Loucy (cell line): ENCODE measurements at regions not wholly inside any gene's neighbourhood (a gene's known extent, or its start where the extent isn't known, plus 50 kb on each side); places are given as distances from the start of the nearest gene placed in this dataset.

Experiments
- H2AFZ ChIP-seq: fragments of 200-600 bp; sonication (generic); 2 replicates; pipeline ENCODE4 v1.6.0; 2016; ENCODE audit warnings: antibody characterized with exemption, mild to moderate bottlenecking, low read length, moderate library complexity
- H3F3A ChIP-seq: fragments of 200-600 bp; 2 replicates; pipeline ENCODE4 v1.6.0; 2016; ENCODE audit warnings: antibody characterized with exemption, low read depth, mild to moderate bottlenecking
- H3K27me3 ChIP-seq: fragments of 200-600 bp; sonication (generic); 2 replicates; pipeline ENCODE4 v1.6.1; 2014; ENCODE audit warnings: low read length, mild to moderate bottlenecking; ENCODE audit not compliant: insufficient read depth, poor library complexity, severe bottlenecking
- H3K36me3 ChIP-seq: fragments of 200-600 bp; sonication (generic); 2 replicates; pipeline ENCODE4 v1.6.1; 2016; ENCODE audit warnings: low read length; ENCODE audit not compliant: insufficient read depth
- H3K4me1 ChIP-seq: fragments of 200-600 bp; sonication (generic); 2 replicates; pipeline ENCODE4 v1.5.1; 2014; ENCODE audit warnings: low read length, mild to moderate bottlenecking; ENCODE audit not compliant: insufficient read depth, poor library complexity, severe bottlenecking
- H3K4me2 ChIP-seq: fragments of 200-600 bp; sonication (generic); 2 replicates; pipeline ENCODE4 v1.6.0; 2014; ENCODE audit warnings: antibody characterized with exemption, low read length, low read depth, mild to moderate bottlenecking; ENCODE audit not compliant: poor library complexity, severe bottlenecking
- H3K4me3 ChIP-seq: fragments of 200-600 bp; sonication (generic); 2 replicates; pipeline ENCODE4 v1.5.1; 2014; ENCODE audit warnings: low read length, mild to moderate bottlenecking, mixed read lengths; ENCODE audit not compliant: poor library complexity, severe bottlenecking
- H3K79me2 ChIP-seq: fragments of 200-600 bp; sonication (generic); 2 replicates; pipeline ENCODE4 v1.6.1; 2014; ENCODE audit warnings: low read length; ENCODE audit not compliant: insufficient read depth
- H3K9ac ChIP-seq: fragments of 200-600 bp; sonication (generic); 2 replicates; pipeline ENCODE4 v1.6.0; 2014; ENCODE audit warnings: mild to moderate bottlenecking, low read depth, low read length, moderate library complexity; ENCODE audit not compliant: poor library complexity, severe bottlenecking
- H3K9me2 ChIP-seq: fragments of 200-600 bp; sonication (generic); replicated peaks from 2 replicates; pipeline ENCODE4 v1.6.1; 2016; ENCODE audit warnings: low read depth, low read length, mixed read lengths
- H3K9me3 ChIP-seq: fragments of 200-600 bp; sonication (generic); 2 replicates; pipeline ENCODE4 v1.6.1; 2014; ENCODE audit warnings: mild to moderate bottlenecking, antibody characterized with exemption, low read length, low read depth; ENCODE audit not compliant: insufficient read depth
- H4K20me1 ChIP-seq: fragments of 200-600 bp; sonication (generic); 2 replicates; pipeline ENCODE4 v1.6.0; 2014; ENCODE audit warnings: antibody characterized with exemption, low read length, mild to moderate bottlenecking; ENCODE audit not compliant: insufficient read depth, poor library complexity, severe bottlenecking
- EZH2phosphoT487 ChIP-seq: fragments of 200-600 bp; IDR thresholded peaks from 2 replicates; pipeline ENCODE4 v1.6.1; 2018; ENCODE audit warnings: antibody characterized with exemption, mild to moderate bottlenecking, moderate library complexity, borderline replicate concordance
- TF ChIP-seq, protein P1 (sequence below): fragments of 200-600 bp; sonication (generic); conservative IDR thresholded peaks from 2 replicates; pipeline ENCODE4 v1.5.1; 2014; ENCODE audit warnings: mild to moderate bottlenecking, antibody characterized with exemption, low read length

DNA sequence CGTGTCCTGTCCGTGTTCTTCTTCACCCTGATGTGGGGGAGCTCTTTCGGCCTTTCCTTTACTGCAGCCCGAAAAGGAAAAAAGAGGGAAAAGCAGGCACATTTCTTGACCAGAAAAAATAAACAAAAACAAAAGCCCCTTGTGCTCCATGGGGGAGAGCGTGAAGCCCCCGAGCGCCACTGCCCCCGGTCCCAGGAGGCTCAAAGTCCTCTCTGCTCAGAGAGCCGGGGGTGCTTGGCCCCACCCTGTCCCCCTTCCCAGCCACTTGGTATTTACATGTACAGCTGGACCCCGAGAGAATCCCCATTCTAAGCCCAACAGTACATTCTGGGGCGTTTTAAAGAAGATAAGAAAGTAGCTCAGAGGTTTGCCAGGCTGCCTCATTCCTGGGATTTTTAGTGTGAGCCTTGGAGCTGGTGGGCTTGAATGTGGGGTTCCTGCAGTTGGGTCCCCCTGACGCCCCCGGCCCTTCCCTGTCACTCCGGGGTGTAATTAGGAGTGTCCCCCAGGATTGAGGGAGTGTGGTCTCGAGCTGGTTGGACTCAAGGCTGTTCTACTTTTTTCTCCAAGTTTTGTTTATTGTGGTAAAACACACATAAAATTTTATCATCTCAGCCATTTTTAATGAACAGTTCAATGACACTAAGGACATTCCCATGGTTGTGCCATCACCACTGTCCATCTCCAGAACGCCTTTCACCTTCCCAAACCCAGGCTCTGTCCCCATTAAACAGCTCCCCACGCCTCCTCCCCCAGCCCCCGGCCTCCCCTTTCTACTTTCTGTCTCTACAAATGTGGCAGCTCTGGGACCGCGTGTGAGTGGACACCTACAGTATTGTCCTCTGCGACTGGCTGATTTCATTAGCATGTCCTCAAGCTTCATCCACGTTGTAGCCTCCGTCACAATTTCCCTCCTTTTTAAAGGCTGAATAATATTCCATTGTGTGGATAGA, 55.7 kb upstream of the BHLHE23 start:
- Histone ChIP-seq H3K9ac (no peak overlapping the region), H3K4me3 (no peak overlapping the region), H3K79me2 (no peaks in the 10 kb centered on the region), H3K36me3 (no peaks in the 10 kb centered on the region), H3K4me1 (no peaks in the 10 kb centered on the region), H3K9me3 (no peaks in the 10 kb centered on the region; the same call in 1 of the 2 replicates), H3K4me2 (no peak overlapping the region), H3K27me3 (no peaks in the 10 kb centered on the region), H2AFZ (no peak overlapping the region), H4K20me1 (no peaks in the 10 kb centered on the region), H3K9me2 (no peaks in the 10 kb centered on the region), H3F3A (no peaks in the 10 kb centered on the region)
- TF ChIP-seq, protein P1, sequence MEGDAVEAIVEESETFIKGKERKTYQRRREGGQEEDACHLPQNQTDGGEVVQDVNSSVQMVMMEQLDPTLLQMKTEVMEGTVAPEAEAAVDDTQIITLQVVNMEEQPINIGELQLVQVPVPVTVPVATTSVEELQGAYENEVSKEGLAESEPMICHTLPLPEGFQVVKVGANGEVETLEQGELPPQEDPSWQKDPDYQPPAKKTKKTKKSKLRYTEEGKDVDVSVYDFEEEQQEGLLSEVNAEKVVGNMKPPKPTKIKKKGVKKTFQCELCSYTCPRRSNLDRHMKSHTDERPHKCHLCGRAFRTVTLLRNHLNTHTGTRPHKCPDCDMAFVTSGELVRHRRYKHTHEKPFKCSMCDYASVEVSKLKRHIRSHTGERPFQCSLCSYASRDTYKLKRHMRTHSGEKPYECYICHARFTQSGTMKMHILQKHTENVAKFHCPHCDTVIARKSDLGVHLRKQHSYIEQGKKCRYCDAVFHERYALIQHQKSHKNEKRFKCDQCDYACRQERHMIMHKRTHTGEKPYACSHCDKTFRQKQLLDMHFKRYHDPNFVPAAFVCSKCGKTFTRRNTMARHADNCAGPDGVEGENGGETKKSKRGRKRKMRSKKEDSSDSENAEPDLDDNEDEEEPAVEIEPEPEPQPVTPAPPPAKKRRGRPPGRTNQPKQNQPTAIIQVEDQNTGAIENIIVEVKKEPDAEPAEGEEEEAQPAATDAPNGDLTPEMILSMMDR = no peak
- TF ChIP-seq EZH2phosphoT487 = no peak

- Histone ChIP-seq H3K4me2 (no peak overlapping the region), H3K27me3 (no peaks in the 10 kb centered on the region), H2AFZ (no peak overlapping the region), H3K9me2 (no peaks in the 10 kb centered on the region), H3K9ac (no peak overlapping the region), H3K36me3 (no peaks in the 10 kb centered on the region), H3K79me2 (no peaks in the 10 kb centered on the region), H4K20me1 (no peaks in the 10 kb centered on the region), H3F3A (no peaks in the 10 kb centered on the region), H3K4me3 (no peak overlapping the region), H3K4me1 (no peaks in the 10 kb centered on the region), H3K9me3 (no peaks in the 10 kb centered on the region; the same call in 1 of the 2 replicates)
- no peak for TF ChIP-seq EZH2phosphoT487
- TF ChIP-seq, protein P1 = no peak
Measured at GRCh38 chr20:63061771-63062100, 55.0 kb upstream of the BHLHE23 start.

DNA sequence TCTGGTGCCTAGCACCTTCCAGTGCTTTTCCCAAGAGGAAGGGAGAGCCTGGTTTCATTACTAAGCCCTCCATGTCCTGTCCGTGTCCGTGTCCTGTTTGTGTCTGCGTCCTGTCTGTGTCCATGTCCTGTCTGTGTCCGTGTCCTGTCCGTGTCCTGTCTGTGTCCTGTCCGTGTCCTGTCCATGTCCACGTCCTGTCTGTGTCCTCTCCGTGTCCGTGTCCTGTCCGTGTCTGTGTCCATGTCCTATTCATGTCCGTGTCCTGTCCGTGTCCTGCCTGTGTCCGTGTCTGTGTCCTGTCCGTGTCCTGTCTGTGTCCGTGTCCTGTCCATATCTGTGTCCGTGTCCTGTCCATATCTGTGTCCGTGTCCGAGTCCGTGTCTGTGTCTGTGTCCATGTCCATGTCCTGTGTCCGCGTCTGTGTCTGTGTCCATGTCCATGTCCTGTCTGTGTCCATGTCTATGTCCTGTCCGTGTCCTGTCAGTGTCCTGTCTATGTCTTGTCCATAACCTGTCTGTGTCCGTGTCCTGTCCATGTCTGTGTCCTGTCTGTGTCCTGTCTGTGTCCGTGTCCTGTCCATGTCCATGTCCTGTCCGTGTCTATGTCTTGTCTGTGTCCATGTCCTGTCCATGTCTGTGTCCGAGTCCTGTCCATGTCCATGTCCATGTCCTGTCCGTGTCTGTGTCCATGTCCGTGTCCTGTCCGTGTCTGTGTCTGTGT, 54.4 kb upstream of the BHLHE23 start:
- H3K9ac ChIP-seq = no peak overlapping the region
- H3K27me3 ChIP-seq = no peaks in the 10 kb centered on the region

More for the DNA sequence above, 54.4 kb upstream of the BHLHE23 start:
- H4K20me1 ChIP-seq = no peaks in the 10 kb centered on the region
- no peaks in the 10 kb centered on the region; the same call in 1 of the 2 replicates for H3K9me3 ChIP-seq
- H3K4me3 ChIP-seq = no peak overlapping the region
- no peaks in the 10 kb centered on the region for H3K79me2 ChIP-seq
- H3K4me2 ChIP-seq = no peak overlapping the region
- H3K36me3 ChIP-seq = no peaks in the 10 kb centered on the region
- no peak overlapping the region for H2AFZ ChIP-seq
- TF ChIP-seq, protein P1 = no peak
- no peak for TF ChIP-seq EZH2phosphoT487
- H3K9me2 ChIP-seq = no peaks in the 10 kb centered on the region
- H3F3A ChIP-seq = no peaks in the 10 kb centered on the region
- H3K4me1 ChIP-seq = no peaks in the 10 kb centered on the region
